ENCODE measurements at regions not wholly inside any gene's neighbourhood (a gene's known extent, or its start where the extent isn't known, plus 50 kb on each side); places are given as distances from the start of the nearest gene placed in this dataset.

GRCh38 chr2:15846626-15847025 is 93.7 kb upstream of the MYCN start:
- TF ChIP-seq CTCF (IDR thresholded peaks at IDR 0.05 in 4 of 5, conservative IDR thresholded peaks at IDR 0.05 in 1 of 5): no peak
- no peak for TF ChIP-seq POLR2A (IDR thresholded peaks at IDR 0.05)
